ENCODE measurements at regions not wholly inside any gene's neighbourhood (a gene's known extent, or its start where the extent isn't known, plus 50 kb on each side); places are given as distances from the start of the nearest gene placed in this dataset.
"Not testable (repeated sequence)": the region's sequence is repeated elsewhere in the genome, so short reads cannot be mapped to it uniquely, and the experiment has no call there.

GRCh38 chr20:48411245-48411644, 416.6 kb downstream of the PREX1 start:
- H3K9me3 ChIP-seq (replicated peaks): no peaks in the 10 kb centered on the region
- H3K36me3 ChIP-seq: no peaks in the 10 kb centered on the region
- H3K27me3 ChIP-seq: no peaks in the 10 kb centered on the region
- H3K27ac ChIP-seq: no peak overlapping the region
- H3K4me1 ChIP-seq: peaks cover 5% of the 10 kb centered on the region
- peak in 1 of 2 experiments; percentile 47 for DNase-seq
- no peak overlapping the region for H3K4me3 ChIP-seq

DNA sequence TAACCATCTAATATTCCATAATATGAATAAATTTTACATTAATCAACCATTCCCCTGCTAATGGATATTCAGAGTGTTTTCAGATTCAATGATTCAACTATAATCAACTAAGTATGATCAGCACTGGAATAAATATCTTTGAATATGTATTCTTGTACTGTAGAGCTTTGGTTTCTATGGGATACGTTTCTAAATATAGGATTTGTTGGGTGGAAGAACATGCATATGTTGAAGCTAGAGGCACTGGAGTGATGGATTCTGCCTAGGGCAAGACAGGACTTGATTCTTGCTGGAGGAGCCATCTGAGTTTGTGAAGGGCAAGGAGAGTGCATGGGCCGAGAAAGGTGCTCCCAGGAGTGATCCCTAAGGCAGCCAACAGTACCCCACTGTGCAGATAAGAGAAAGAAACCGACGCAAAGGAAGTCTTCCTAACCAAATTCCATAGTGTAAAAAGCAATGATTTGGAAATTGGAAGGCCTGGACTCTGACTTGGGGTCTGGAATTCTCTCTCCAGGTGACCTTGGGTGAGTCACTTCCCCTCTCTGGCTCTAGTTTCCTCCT, 418.7 kb downstream of the PREX1 start:
- H3K4me3 ChIP-seq: no peak overlapping the region
- H3K27me3 ChIP-seq: no peaks in the 10 kb centered on the region
- no peak overlapping the region for H3K27ac ChIP-seq
- DNase-seq: no peak
- H3K4me1 ChIP-seq: no peaks in the 10 kb centered on the region
- H3K36me3 ChIP-seq: no peaks in the 10 kb centered on the region
- no peaks in the 10 kb centered on the region for H3K9me3 ChIP-seq (replicated peaks)

DNA sequence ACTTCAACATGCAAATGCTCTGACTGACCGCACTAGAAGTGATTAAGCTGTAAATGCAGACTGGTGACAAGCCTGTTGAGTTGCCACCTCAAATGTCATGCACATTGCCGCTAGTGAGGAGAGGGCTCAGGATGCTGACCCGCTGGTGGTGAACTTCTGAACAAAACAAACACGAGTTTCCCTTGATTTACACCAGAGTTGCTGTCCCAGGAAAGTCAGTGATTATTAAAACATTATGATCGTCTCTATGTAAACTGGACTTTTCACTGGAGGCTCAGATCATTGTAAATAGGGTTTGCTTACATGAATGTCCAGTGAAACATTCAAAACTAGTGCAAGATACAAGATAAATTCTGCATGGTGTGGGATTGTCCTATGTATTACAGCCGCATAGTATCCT, 420.1 kb downstream of the PREX1 start:
- Histone ChIP-seq H3K9me3 (replicated peaks) (no peaks in the 10 kb centered on the region), H3K4me3 (no peak overlapping the region), H3K27me3 (no peaks in the 10 kb centered on the region), H3K27ac (no peak overlapping the region), H3K4me1 (peaks cover 6% of the 10 kb centered on the region; the same call in 1 of the 2 replicates), H3K36me3 (no peaks in the 10 kb centered on the region)
- no peak for DNase-seq

GRCh38 chr20:48406912-48407340, 420.9 kb downstream of the PREX1 start:
- no peaks in the 10 kb centered on the region for H3K27me3 ChIP-seq

DNA sequence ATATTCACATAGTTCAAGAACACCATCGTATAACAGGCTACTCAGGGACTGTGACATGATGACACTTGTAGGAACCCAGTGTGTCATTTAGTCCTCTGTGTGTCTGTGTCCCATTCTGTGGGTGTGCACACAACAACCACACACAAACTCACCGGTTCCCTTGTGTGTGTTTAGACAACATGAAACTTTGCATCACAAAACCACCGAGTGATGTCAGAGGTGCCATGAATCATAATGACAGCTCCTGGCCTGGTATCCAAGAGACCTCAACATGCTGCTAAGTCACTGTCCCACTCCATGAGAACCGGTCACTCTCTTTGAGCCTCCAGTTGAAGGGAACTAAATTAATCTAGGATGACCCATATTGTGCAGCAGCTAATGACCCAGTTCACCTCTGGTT, 421.3 kb downstream of the PREX1 start:
- no peak overlapping the region for H3K4me3 ChIP-seq
- DNase-seq: no peak
- H3K9me3 ChIP-seq (replicated peaks): no peaks in the 10 kb centered on the region
- H3K27ac ChIP-seq: no peak overlapping the region
- peaks cover 6% of the 10 kb centered on the region; the same call in 1 of the 2 replicates for H3K4me1 ChIP-seq
- H3K36me3 ChIP-seq: no peaks in the 10 kb centered on the region
- no peaks in the 10 kb centered on the region for H3K27me3 ChIP-seq

More at GRCh38 chr20:48406912-48407340, 420.9 kb downstream of the PREX1 start:
- Histone ChIP-seq H3K36me3 (no peaks in the 10 kb centered on the region), H3K4me1 (peaks cover 6% of the 10 kb centered on the region; the same call in 1 of the 2 replicates), H3K4me3 (no peak overlapping the region), H3K27ac (no peak overlapping the region), H3K9me3 (replicated peaks) (no peaks in the 10 kb centered on the region)
- DNase-seq: no peak

DNA sequence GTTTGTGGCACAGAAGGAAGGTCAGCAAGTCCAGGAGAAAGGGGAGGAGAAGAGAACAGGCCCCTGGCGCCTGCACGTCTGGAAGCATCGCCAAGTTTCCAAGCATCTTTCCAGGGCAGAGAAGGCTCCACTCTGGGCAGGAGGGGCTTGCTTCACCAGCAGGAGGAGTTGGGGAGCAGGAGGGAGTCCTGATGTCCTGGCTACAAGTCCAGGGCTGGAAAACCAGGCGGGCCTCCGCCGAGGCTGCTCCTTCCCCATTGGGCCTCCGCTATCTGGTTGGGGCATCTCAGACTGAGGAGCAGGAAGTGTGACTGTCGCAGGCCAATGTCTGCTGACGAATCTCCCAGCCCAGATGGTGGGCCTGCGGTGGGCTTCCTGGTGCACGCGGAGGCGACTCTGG, 421.9 kb downstream of the PREX1 start:
- H3K27me3 ChIP-seq: no peaks in the 10 kb centered on the region
- no peak overlapping the region for H3K4me3 ChIP-seq
- peaks cover 6% of the 10 kb centered on the region; the same call in 1 of the 2 replicates for H3K4me1 ChIP-seq
- no peaks in the 10 kb centered on the region for H3K36me3 ChIP-seq
- DNase-seq: peak; percentile 42 to 44
- no peaks in the 10 kb centered on the region for H3K9me3 ChIP-seq (replicated peaks)
- no peak overlapping the region for H3K27ac ChIP-seq

GRCh38 chr20:48404598-48404997, 423.2 kb downstream of the PREX1 start:
- H3K36me3 ChIP-seq: no peaks in the 10 kb centered on the region
- no peak overlapping the region for H3K4me3 ChIP-seq
- H3K4me1 ChIP-seq: peaks cover 11% of the 10 kb centered on the region
- H3K27ac ChIP-seq: no peak overlapping the region
- DNase-seq: no peak
- no peaks in the 10 kb centered on the region for H3K27me3 ChIP-seq
- H3K9me3 ChIP-seq (replicated peaks): no peaks in the 10 kb centered on the region

DNA sequence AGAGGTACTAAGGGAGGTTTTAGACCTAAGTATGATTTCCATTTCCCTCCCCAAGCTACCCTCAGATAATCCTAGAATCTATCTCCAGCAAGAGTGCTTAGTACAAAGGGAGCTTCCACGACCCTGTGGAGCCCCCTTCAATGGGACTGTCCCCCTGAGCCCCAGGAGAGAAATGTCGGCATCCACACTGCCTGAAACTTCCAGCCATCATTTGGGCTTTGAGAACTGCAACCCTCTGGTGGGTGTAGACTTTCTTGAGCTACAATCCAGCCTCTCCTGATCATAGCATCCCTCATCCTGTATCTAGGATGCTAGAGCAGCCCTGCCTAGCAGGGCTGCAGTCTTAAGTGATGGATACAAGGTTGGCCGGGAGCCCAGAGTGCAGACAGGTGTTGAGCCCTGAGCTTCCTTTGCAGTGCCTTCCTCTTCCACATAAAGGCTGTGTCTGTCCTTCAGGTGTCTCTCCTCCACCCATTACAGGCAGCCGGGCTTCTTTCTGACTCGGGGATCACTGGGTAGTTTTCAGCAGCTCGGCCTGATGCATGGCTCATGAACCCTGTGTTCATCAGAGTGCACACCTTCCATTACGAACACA, 424.5 kb downstream of the PREX1 start:
- Histone ChIP-seq H3K27ac (no peak overlapping the region), H3K27me3 (no peaks in the 10 kb centered on the region), H3K9me3 (replicated peaks) (no peaks in the 10 kb centered on the region), H3K4me1 (peaks cover 24% of the 10 kb centered on the region), H3K4me3 (no peak overlapping the region), H3K36me3 (no peaks in the 10 kb centered on the region)
- peak; percentile 43 to 68 for DNase-seq

- no peaks in the 10 kb centered on the region for H3K9me3 ChIP-seq (replicated peaks)
- H3K4me3 ChIP-seq: no peak overlapping the region
- H3K36me3 ChIP-seq: no peaks in the 10 kb centered on the region
- H3K4me1 ChIP-seq: peaks cover 39% of the 10 kb centered on the region
- no peak for DNase-seq
- no peak overlapping the region for H3K27ac ChIP-seq
- H3K27me3 ChIP-seq: no peaks in the 10 kb centered on the region
Measured at GRCh38 chr20:48401359-48401758, 426.4 kb downstream of the PREX1 start.

GRCh38 chr20:48400009-48400408, 427.8 kb downstream of the PREX1 start:
- Histone ChIP-seq H3K9me3 (replicated peaks) (no peaks in the 10 kb centered on the region), H3K4me1 (peaks cover 50% of the 10 kb centered on the region), H3K27me3 (no peaks in the 10 kb centered on the region), H3K27ac (peak overlapping the region; percentile 80; the same call in 1 of the 2 replicates), H3K4me3 (no peak overlapping the region), H3K36me3 (no peaks in the 10 kb centered on the region)
- no peak for DNase-seq

GRCh38 chr20:48398506-48399449, 429.0 kb downstream of the PREX1 start:
- Histone ChIP-seq H3K36me3 (no peaks in the 10 kb centered on the region), H3K27ac (peak overlapping the region; percentile 80), H3K9me3 (replicated peaks) (no peaks in the 10 kb centered on the region), H3K27me3 (no peaks in the 10 kb centered on the region), H3K4me1 (peaks cover 50% of the 10 kb centered on the region), H3K4me3 (peak overlapping the region; percentile 2)
- DNase-seq: peak; percentile 85 to 90

DNA sequence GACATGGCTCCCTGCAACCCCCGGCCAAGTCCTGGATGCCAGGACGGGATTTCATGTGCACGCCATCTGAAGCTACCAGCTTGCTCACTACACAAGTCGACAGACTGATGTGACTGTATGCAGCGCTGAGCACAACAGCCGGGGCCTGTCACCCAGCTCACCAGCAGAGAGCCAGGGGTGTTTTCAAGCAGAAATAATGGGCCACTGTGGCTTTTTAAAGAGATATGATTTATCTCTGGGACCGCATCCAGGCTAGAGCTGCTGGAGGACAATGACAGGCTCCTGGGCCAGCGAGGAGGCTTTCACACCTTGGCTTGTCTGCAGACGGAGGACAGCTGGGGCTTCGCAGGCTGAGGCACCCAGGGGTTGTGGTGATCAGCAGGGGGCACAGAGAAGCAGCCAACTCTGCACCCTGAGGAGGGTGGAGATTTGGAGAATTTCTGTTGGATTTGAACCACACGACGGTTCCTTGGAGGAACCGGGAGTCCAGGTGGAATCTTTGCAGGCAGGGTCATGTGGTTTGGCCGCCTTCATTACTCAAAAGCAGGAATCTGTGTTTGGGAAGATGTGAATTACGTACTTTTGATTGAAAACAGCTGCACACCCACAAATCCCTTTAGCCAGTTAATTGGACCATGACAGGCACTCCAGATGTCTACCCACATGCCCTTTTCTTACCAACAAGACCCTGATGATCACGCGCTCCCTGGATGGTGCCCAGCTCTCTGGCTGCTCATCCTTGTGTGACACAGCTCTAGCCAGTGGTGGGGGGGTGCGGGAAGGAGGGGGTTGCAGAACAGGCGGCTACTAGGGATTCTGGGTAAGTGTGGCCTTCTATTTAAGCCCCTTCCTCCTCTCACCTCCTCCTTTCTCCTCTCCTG, 430.6 kb downstream of the PREX1 start:
- H3K9me3 ChIP-seq (replicated peaks); H3K36me3 ChIP-seq; H3K27me3 ChIP-seq: not testable (repeated sequence)
- Histone ChIP-seq H3K4me3 (0 out of 2 replicates have a peak overlapping the region, but pooled peaks have one; percentile 1), H3K4me1 (peaks cover 45% of the 10 kb centered on the region), H3K27ac (peak overlapping the region; percentile 80)
- peak; percentile 95 to 96 for DNase-seq

- peak overlapping the region; percentile 80 for H3K27ac ChIP-seq
- no peaks in the 10 kb centered on the region for H3K36me3 ChIP-seq
- H3K4me1 ChIP-seq: peaks cover 45% of the 10 kb centered on the region
- H3K27me3 ChIP-seq: no peaks in the 10 kb centered on the region
- peaks cover 9% of the 10 kb centered on the region for H3K9me3 ChIP-seq (replicated peaks)
- peak overlapping the region; percentile 1; the same call in 1 of the 2 replicates for H3K4me3 ChIP-seq
- peak; percentile 63 to 64 for DNase-seq
Measured at GRCh38 chr20:48395816-48396546, 431.8 kb downstream of the PREX1 start.

All from SJCRH30 (cell line).